H9 (cell line): ENCODE measurements at regions not wholly inside any gene's neighbourhood (a gene's known extent, or its start where the extent isn't known, plus 50 kb on each side); places are given as distances from the start of the nearest gene placed in this dataset.

Source experiments
- DNase-seq: peaks from one replicate; pipeline ENCODE4 v3.0.0-alpha.2; 2017
- H2AFZ ChIP-seq: one replicate; pipeline ENCODE4 v1.6.1; 2013; ENCODE audit warnings: mild to moderate bottlenecking, low read length, control low read depth, moderate library complexity
- H2AK5ac ChIP-seq: 2 replicates; pipeline ENCODE4 v1.6.1; 2013; ENCODE audit warnings: low read length, control low read depth, mixed read lengths; ENCODE audit not compliant: insufficient read length
- H2BK120ac ChIP-seq: one replicate; pipeline ENCODE4 v1.6.1; 2013; ENCODE audit warnings: low read depth, mild to moderate bottlenecking, low read length, control low read depth, inconsistent platforms; ENCODE audit not compliant: poor library complexity, severe bottlenecking
- H2BK12ac ChIP-seq: 2 replicates; pipeline ENCODE4 v1.6.1; 2013; ENCODE audit warnings: low read length, control low read depth, mixed read lengths, low read depth; ENCODE audit not compliant: insufficient read length
- H2BK15ac ChIP-seq: 2 replicates; pipeline ENCODE4 v1.6.1; 2013; ENCODE audit warnings: low read depth, low read length, control low read depth
- H2BK20ac ChIP-seq: one replicate; pipeline ENCODE4 v1.6.1; 2013; ENCODE audit warnings: low read depth, mild to moderate bottlenecking, low read length, control low read depth, inconsistent platforms; ENCODE audit not compliant: poor library complexity, severe bottlenecking
- H2BK5ac ChIP-seq: 2 replicates; pipeline ENCODE4 v1.6.1; 2013; ENCODE audit warnings: low read length, control low read depth, mixed read lengths; ENCODE audit not compliant: insufficient read length
- H3K14ac ChIP-seq: 2 replicates; pipeline ENCODE4 v1.6.1; 2013; ENCODE audit warnings: low read length, control low read depth; ENCODE audit not compliant: insufficient read depth
- H3K18ac ChIP-seq: 2 replicates; pipeline ENCODE4 v1.6.1; 2013; ENCODE audit warnings: low read depth, mild to moderate bottlenecking, mixed read lengths, low read length, control low read depth; ENCODE audit not compliant: insufficient read length
- H3K23ac ChIP-seq: 2 replicates; pipeline ENCODE4 v1.6.1; 2013; ENCODE audit warnings: low read length, control low read depth, mixed read lengths, low read depth; ENCODE audit not compliant: insufficient read length
- H3K23me2 ChIP-seq: 2 replicates; pipeline ENCODE4 v1.6.1; 2013; ENCODE audit warnings: low read depth, mild to moderate bottlenecking, mixed read lengths, low read length, control low read depth; ENCODE audit not compliant: insufficient read length, poor library complexity, severe bottlenecking
- H3K27ac ChIP-seq: 2 replicates; pipeline ENCODE4 v1.5.1; 2013; ENCODE audit warnings: low read length, control low read depth, mixed read lengths, low read depth; ENCODE audit not compliant: insufficient read length
- H3K27me3 ChIP-seq: 2 replicates; pipeline ENCODE4 v1.6.1; 2013; ENCODE audit warnings: low read length, control low read depth, inconsistent platforms; ENCODE audit not compliant: insufficient read depth
- H3K4ac ChIP-seq: 2 replicates; pipeline ENCODE4 v1.6.1; 2013; ENCODE audit warnings: low read depth, mild to moderate bottlenecking, control low read depth, inconsistent platforms, low read length, moderate library complexity
- H3K4me1 ChIP-seq: 2 replicates; pipeline ENCODE4 v1.6.1; 2013; ENCODE audit warnings: low read length, control low read depth, inconsistent platforms; ENCODE audit not compliant: insufficient read depth
- H3K4me2 ChIP-seq: 2 replicates; pipeline ENCODE4 v1.6.1; 2013; ENCODE audit warnings: low read length, control low read depth, mixed read lengths; ENCODE audit not compliant: insufficient read length, insufficient read depth
- H3K56ac ChIP-seq: 2 replicates; pipeline ENCODE4 v1.6.1; 2013; ENCODE audit warnings: low read depth, mild to moderate bottlenecking, mixed read lengths, low read length, control low read depth; ENCODE audit not compliant: insufficient read length
- H3K79me1 ChIP-seq: 2 replicates; pipeline ENCODE4 v1.6.1; 2013; ENCODE audit warnings: low read depth, mild to moderate bottlenecking, moderate library complexity, low read length, control low read depth, inconsistent platforms; ENCODE audit not compliant: insufficient read depth, poor library complexity, severe bottlenecking
- H3K79me2 ChIP-seq: 2 replicates; pipeline ENCODE4 v1.6.1; 2013; ENCODE audit warnings: low read length, control low read depth, inconsistent platforms; ENCODE audit not compliant: insufficient read depth
- H3K9ac ChIP-seq: 2 replicates; pipeline ENCODE4 v1.6.1; 2013; ENCODE audit warnings: low read length, control low read depth, mixed read lengths; ENCODE audit not compliant: insufficient read length; ENCODE audit errors: extremely low read depth
- H3K9me3 ChIP-seq: one replicate; pipeline ENCODE4 v1.6.1; 2013; ENCODE audit warnings: low read depth, low read length, inconsistent platforms; ENCODE audit not compliant: control insufficient read depth
- H3T11ph ChIP-seq: one replicate; pipeline ENCODE4 v1.6.1; 2013; ENCODE audit warnings: mild to moderate bottlenecking, low read length, control low read depth, inconsistent platforms
- H4K20me1 ChIP-seq: one replicate; pipeline ENCODE4 v1.6.1; 2013; ENCODE audit not compliant: control insufficient read depth, insufficient read length, insufficient read depth
- H4K5ac ChIP-seq: 2 replicates; pipeline ENCODE4 v1.6.1; 2013; ENCODE audit warnings: low read depth, mild to moderate bottlenecking, mixed read lengths, low read length, control low read depth; ENCODE audit not compliant: insufficient read length
- H4K8ac ChIP-seq: replicated peaks from 2 replicates; pipeline ENCODE4 v1.6.1; 2013; ENCODE audit warnings: low read length, control low read depth, mixed read lengths, low read depth; ENCODE audit not compliant: insufficient read length
- H4K91ac ChIP-seq: 2 replicates; pipeline ENCODE4 v1.6.1; 2013; ENCODE audit warnings: low read depth, mild to moderate bottlenecking, moderate library complexity, mixed read lengths, low read length, control low read depth; ENCODE audit not compliant: insufficient read length
- H3K27ac Mint-ChIP-seq, 3 experiments: 2 replicates in 2 of 3; 3 replicates in 1 of 3; pipeline ENCODE4 v1.8.0; 2020 to 2021; ENCODE audit warnings: mixed read lengths in 3 of 3, mild to moderate bottlenecking in 1 of 3, moderate library complexity in 1 of 3
- H3K27me3 Mint-ChIP-seq: 2 replicates; pipeline ENCODE4 v1.8.0; 2021; ENCODE audit warnings: low read depth, mild to moderate bottlenecking, moderate library complexity, mixed read lengths
- H3K36me3 Mint-ChIP-seq, 3 experiments: 2 replicates in 2 of 3; 3 replicates in 1 of 3; pipeline ENCODE4 v1.8.0; 2020 to 2021; ENCODE audit warnings: low read depth in 3 of 3, mixed read lengths in 3 of 3; ENCODE audit not compliant: insufficient read depth in 1 of 3
- H3K4me1 Mint-ChIP-seq, 2 experiments: 2 replicates each; pipeline ENCODE4 v1.8.0; 2020; ENCODE audit warnings: mixed read lengths in 2 of 2
- H3K4me3 Mint-ChIP-seq, 2 experiments: 2 replicates in 1 of 2; 3 replicates in 1 of 2; pipeline ENCODE4 v1.8.0; 2020 to 2021; ENCODE audit warnings: mild to moderate bottlenecking in 2 of 2, mixed read lengths in 2 of 2, moderate library complexity in 1 of 2
- H3K9me3 Mint-ChIP-seq, 2 experiments: 2 replicates in 1 of 2; 3 replicates in 1 of 2; pipeline ENCODE4 v1.8.0; 2020; ENCODE audit warnings: mild to moderate bottlenecking in 2 of 2, mixed read lengths in 2 of 2, moderate library complexity in 1 of 2
- WGBS: extraction: QIAGEN DNeasy Blood & Tissue Kit; methylation state at CpG from one replicate; pipeline ENCODE4 v1.1.7; 2013; ENCODE audit warnings: missing lambda C conversion rate, low lambda C conversion rate, mixed read lengths; ENCODE audit not compliant: insufficient read length; ENCODE audit errors: extremely low coverage; 5-methylcytosine and 5-hydroxymethylcytosine counted together
- TF ChIP-seq, protein P1 (sequence below): fragments of 200-600 bp; sonication (generic); conservative IDR thresholded peaks from 3 replicates; pipeline ENCODE4 v1.8.0; 2021; ENCODE audit warnings: antibody characterized with exemption, mild to moderate bottlenecking

DNA sequence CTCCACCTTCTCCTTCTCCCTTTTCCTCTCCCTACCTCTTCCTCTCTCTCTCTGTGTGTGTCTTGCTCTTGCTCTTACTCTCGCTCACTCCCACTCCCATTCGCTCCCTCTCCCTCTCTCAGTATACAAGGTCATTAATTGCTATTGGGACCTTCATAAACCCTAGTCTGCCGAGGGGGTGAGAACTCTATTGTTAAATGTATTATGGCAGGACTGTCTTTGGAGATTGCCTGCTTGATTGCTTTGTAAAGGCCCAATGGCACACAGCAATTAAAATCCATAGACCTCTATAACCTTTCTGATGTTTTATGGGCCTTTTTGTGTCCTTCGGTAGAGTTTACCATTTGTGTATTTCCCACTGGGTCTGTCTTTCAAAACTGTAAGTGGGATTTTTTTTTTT, 465.9 kb downstream of the ANXA1 start:
- Histone ChIP-seq H2BK15ac (no peak overlapping the region), H3K27me3 (no peaks in the 10 kb centered on the region), H3K4me1 (peaks cover 5% of the 10 kb centered on the region; the same call in 1 of the 2 replicates), H3K18ac (no peak overlapping the region), H2BK12ac (no peak overlapping the region), H4K20me1 (no peaks in the 10 kb centered on the region), H3T11ph (no peak overlapping the region), H3K23ac (no peak overlapping the region), H2AFZ (no peak overlapping the region), H4K5ac (no peak overlapping the region), H2AK5ac (no peak overlapping the region), H3K56ac (no peak overlapping the region), H3K4me2 (no peak overlapping the region), H3K4ac (no peak overlapping the region), H3K79me1 (no peaks in the 10 kb centered on the region), H3K9ac (no peak overlapping the region), H4K8ac (no peak overlapping the region), H2BK20ac (no peak overlapping the region), H3K23me2 (no peaks in the 10 kb centered on the region), H2BK120ac (no peak overlapping the region), H2BK5ac (no peak overlapping the region), H4K91ac (no peak overlapping the region), H3K14ac (no peak overlapping the region), H3K79me2 (no peaks in the 10 kb centered on the region), H3K27ac (no peak overlapping the region), H3K9me3 (no peaks in the 10 kb centered on the region)
- Mint-ChIP-seq H3K9me3 (no peaks in the 10 kb centered on the region; a peak in 2 of 5 replicates), H3K27ac (peak overlapping the region in 2 of 3 experiments; percentile 6 to 71; a peak in 3 of 7 replicates), H3K4me1 (peaks cover 23% of the 10 kb centered on the region in 2 experiments), H3K4me3 (no peak overlapping the region), H3K36me3 (no peaks in the 10 kb centered on the region; a peak in 1 of 7 replicates), H3K27me3 (no peaks in the 10 kb centered on the region)
- WGBS = no CpG with 5 or more reads among the region's 4 CpGs
- DNase-seq = no peak
- TF ChIP-seq, protein P1, sequence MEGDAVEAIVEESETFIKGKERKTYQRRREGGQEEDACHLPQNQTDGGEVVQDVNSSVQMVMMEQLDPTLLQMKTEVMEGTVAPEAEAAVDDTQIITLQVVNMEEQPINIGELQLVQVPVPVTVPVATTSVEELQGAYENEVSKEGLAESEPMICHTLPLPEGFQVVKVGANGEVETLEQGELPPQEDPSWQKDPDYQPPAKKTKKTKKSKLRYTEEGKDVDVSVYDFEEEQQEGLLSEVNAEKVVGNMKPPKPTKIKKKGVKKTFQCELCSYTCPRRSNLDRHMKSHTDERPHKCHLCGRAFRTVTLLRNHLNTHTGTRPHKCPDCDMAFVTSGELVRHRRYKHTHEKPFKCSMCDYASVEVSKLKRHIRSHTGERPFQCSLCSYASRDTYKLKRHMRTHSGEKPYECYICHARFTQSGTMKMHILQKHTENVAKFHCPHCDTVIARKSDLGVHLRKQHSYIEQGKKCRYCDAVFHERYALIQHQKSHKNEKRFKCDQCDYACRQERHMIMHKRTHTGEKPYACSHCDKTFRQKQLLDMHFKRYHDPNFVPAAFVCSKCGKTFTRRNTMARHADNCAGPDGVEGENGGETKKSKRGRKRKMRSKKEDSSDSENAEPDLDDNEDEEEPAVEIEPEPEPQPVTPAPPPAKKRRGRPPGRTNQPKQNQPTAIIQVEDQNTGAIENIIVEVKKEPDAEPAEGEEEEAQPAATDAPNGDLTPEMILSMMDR = no peak
